DMS 273 treated with DMSO at 0.1 percent for 48 hours (cell line): ENCODE measurements at regions not wholly inside any gene's neighbourhood (a gene's known extent, or its start where the extent isn't known, plus 50 kb on each side); places are given as distances from the start of the nearest gene placed in this dataset.

ENCODE experiments used
- DNase-seq: peaks from one replicate; lab custom pipeline; 2025; lab: John Stamatoyannopoulos, UW

DNA sequence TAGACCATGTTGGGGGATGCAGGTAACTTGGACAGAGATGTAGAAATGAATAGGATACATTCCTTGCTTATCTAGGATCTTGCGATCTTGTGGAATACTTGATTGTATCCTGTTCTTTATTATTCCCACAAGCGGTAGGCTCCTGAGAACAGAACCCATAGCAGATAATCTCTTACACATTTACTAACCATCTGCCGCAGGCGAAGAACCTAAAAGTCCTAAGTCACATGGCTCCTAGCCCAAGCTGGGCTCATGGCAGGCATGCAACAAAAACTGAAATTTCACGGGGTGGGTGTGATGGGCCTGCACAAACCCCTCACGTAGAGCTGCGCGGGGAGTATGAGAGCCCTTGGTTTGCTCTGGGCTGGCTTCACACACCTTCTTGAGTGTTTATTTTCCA is 177.4 kb upstream of the NECTIN1 start:
- no peak for DNase-seq

DNA sequence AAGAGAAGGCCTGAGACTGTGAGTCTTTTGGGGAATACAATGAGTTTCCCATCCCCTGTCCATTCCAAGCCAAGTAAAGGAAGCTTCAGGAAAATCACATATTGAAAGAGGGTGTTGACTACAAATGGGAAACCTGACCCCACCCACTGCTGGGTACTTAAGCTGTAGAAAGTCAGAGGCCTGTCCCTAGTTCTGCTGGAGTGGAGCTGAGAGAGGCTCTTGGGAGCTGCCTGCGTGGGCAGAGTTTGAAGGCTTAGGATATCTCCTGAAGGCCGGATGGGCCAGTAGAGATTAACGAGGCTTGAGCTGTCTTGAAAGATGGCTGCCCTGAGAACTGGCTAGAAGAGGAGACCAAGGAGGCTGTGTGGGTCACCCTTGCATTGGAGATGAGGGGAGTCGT is 176.2 kb upstream of the NECTIN1 start:
- DNase-seq, result no peak

DNA sequence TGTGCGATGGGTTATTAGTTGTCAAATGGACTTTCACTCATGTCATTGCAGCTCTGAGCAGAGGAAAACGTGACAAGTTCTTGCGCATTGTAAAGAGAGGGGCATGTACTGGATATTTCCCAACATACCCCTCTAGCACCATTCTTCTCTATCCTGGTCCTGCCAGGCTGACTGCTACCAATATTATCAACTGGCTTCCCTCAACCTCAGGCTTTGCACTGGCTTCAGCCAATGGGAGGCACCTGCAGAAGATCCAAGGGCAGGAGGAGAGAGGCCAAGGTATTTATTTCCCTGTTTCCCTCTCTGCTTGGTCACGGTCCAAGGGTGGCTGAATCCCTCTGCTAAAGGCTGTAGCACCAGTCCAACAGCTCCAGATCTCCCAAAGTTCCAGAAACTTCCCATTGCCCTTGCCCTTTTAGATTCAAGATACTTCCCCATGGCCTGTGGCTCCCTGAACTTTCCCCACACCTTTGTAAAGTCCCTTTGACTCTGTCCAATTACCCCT is 175.6 kb upstream of the NECTIN1 start:
- no peak for DNase-seq

DNA sequence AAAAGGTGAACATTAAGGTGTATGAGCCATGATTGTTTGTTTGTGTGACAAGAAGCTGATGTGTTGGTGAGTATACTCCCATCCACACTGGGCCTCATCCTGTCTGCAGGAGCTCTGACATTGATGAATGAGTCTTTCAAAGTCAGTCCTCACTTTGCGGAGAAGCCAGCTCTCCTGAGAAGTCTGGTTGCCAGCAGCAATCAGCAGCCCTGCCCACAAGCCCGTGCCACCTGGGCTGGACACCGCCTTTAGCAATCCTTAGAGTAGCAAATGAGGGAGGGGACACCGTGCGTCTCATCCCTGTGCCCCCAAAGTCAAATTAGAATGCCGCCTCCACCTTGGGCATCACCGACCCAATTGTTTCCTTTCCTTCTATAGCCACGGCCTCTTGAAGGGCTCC is 174.8 kb upstream of the NECTIN1 start:
- no peak for DNase-seq

DNA sequence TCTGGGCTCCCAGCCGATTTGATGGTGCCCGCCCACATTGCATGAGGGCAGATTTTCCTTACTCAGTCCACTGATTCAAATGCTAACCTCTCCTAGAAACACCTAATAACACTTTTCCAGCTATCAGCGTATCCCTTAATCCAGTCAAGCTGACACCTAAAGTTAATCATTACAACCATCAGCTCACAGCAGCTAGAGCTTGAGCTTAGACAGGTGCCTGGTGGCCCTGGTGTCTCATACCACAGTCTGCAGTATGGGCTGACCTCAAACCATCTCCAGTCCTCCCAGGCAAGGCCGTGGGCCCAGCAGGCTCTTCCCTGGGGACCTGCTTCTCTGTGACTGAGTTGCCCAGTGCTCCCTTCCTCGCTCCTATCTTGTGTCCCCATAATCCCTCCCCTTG is 174.4 kb upstream of the NECTIN1 start:
- no peak for DNase-seq

DNA sequence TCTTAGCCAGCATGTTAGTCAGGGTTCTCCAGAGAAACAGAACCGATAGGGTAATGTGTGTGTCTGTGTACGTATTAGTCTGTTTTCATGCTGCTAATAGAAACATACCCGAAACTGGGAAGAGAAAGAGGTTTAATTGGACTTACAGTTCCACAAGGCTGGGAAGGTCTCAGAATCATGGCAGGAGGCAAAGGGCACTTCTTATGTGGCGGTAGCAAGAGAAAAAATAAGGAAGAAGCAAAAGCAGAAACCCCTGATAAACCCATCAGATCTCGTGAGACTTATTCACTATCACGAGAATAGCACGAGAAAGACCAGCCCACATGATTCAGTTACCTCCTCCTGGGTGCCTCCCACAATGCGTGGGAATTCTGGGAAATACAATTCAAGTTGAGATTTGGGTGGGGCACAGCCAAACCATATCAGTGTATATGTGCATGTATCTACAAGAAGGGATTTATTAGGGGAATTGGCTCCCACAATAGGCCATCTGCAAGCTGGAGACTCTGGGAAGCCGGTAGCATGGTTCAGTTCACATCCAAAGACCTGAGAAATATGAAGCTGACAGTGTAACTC is 173.7 kb upstream of the NECTIN1 start:
- DNase-seq, result no peak

DNA sequence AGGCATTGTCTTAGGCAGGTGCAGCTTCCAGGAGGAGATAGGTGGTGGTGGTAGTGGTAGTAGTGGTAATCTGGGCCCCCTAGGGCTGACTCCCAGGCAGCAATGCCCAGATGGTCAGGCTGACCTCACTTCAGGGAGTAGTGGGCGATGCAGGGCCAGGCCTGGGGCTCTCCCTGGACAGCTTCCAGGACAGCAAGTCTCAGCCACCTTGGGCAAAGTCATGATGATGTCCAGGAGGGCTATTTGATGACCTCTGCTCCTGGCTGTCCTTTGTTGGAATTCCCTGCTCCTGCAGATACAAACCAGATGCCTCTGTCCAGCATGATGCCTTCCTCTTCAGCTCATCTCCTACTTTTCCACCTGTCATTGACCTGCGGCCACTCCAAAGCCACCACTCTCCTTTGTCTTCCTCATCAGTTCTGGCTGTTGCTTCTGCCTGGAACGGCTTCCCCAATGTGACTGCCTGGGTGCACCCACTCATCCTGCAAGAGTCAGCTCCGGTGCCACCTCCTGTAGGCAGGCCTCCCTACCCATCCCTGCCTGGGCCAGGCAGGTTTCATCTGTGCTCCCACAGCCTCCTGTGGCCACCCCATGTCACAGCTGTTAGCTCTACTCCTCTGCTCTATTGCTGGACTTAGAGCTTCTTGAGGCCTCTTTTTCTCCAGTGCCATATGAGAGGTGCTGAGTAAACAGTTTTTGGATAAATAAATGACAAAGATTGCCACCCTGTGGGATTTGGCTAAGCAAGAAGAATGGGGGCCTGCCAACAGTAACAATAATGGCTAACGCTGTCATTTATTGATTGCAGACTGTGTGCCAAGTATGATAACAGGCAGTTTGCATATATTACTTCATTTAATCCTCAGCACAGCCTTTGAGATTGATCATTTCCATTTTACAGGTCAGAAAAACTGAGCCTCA is 172.9 kb upstream of the NECTIN1 start:
- DNase-seq, result no peak

DNA sequence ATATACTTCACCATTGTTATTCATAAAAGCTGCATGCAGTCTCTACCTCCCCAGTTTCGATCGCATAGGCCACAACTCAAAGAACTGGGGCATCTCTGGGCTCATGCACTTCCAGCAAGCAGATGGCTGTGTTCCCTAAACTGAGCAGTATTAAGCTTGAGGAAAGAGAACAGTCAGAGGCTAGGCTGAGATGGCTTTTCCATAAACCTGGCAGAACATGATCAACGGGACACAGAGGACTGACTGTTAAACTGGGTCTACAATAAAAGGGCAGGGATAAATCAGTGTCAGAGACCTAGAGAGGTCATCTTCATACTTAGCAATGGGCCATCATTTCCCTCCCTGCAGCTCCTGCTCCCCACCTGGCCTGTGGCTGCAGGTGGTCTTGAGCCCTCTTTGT is 171.0 kb upstream of the NECTIN1 start:
- no peak for DNase-seq

DNA sequence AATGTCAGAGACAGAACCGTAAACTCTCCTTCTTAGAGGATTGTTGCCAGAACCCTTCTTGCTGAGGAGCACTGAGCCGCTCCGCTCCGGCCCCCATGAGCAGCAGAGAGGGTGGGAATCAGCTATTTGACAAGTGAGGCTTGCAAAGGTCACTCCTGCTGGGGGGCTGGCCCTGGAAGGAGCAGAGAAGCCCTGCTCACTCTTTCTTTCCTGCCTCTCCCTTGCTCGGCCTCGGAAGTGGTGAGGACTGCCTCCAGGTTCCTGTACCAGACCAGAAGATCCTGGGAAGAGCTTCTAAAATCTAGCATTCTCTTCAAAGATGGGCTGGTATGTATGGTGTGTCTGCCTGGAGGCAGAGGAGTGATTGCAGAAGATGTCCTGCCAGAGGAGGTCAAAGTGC is 168.6 kb upstream of the NECTIN1 start:
- no peak for DNase-seq

DNA sequence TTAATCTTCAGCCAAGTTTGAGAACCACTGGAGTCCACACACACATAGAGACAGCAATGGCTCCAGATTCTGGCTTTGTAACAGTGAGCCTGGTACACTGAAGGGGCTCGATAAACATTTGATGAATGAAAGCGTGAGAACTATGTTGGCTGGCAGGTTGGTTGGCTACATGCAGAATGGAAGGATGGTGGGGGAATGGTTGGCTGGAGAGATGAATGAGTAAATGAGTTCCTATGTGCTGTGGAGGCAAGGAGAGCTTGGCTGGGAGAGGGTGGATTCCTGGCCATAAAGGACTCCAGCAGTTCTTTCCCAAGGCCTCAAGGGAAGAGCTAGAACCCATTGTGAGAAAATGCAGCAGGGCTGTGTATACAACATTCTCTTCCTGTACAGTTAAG is 168.0 kb upstream of the NECTIN1 start:
- DNase-seq, result no peak

DNA sequence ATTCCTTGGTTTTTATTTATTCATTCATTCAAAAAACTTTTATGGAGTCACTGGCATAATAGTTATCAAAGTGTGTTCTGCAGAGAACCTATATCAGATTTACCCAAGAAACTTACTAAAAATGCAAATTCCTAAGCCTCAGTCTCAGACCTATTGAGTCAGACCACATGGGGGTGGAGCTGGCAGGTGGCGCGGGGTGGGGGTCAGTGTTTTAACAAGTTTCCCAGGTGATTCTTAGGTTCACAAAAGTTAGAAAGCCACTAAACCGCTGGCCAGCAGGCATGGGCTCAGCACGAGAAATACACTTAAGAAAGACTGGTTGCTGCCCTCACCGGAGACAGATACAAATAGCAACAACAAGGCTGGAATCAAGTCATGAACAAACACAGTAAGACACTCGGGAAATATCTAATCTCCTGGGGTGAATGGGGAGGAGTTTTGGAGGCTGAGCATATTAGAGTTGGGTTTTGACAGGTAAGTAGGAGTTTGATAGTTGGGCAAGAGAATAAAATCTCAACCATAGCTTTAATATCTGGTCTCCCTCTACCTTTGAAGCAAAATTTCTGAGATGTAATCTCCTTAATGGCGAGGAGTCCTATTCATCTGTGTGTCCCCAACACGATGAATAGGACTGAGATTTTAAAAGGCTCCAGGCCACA is 167.5 kb upstream of the NECTIN1 start:
- DNase-seq, result no peak

DNA sequence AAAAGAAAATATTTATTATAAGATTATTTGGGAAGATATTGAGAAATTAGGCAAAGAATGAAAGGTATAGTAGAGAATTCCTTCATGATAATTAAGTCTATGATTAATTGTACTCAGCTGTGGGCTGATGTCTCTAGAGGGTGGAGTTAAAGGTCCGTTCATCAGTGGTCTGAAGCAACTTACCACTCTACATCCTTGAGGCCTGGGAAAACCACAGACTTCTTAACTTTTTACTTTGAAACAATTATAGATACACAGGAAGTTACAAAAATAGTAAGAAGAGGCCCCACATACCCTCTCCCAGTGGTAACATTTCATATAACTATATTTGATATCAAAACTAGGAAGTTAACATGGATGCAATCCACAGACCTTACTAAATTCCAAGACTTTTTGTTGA is 167.0 kb upstream of the NECTIN1 start:
- DNase-seq, result no peak

DNA sequence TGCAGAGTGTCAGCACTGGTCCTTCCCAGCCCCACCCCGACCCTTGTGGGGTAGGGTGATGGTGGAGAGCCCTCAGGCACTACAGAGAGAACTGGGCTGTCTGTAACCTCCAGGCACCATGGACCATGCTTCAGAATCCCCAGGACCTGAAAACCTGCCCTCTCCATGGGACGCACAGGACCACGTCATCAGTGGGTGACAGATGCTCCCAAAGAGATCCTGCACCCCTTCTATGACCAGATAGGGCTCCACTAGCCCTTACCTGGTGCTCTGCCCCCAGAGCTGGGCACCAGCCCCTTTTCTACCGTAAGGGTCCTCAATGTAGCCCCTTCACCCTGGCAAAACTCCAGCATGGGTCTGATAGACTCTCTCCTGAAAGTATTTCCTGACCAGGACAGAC is 165.9 kb upstream of the NECTIN1 start:
- no peak for DNase-seq

DNA sequence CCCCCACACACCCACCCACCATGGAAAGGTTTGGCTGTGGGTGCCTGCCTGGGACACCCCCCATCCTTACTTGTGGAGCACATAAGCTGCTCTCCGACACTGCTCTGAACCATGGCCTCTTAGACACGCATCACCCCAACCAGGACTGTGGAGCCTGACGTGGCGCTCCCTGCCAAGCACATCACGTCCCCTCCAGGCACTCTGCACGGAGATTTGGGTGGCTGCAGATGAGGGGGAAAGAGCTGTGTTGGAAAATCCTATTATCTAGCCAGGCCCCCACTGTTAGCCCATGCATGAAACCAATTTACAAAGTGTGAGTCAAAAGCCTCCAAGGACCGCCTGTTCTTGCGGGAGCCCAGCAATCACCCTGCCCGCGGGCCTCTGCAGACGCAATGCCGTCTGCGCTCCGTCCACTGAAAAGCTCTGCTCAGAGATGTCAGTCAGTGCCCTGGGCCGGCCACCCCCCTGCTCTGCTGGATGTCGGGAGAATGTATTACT is 163.4 kb upstream of the NECTIN1 start:
- DNase-seq, result no peak

DNA sequence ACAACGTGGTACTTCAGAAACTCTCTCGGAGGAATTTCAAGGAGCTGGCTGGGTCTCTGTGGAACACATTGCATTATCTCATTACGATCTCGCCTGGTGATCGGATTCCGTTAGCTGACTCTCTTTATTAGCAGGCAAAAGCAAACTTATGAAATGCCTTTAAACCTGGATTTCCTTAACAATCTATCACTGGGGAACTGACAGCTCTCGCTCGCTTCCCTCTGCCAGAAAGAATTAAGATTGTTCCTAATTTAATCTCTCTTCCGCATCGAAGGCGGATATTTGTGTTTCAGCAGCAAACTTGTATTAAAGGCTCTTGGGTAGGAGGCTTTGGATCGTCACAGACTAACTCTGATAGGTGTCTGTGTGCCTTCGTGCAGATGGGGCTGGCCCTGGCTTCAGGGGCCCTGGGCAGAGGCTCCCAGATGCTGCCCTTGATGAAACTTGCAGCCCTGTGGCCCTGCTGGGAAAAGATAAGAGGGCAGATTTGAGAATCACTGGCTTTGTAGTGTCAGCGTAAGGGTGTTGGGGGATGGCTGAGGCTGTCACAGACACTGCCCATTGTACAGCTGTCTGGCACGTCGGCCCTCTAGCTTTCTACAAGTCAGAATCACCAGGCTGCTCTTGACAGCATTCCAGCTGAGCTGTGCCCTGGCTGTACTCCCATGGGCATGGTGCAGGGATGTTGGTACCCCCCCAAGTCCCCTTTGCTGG is 162.2 kb upstream of the NECTIN1 start:
- no peak for DNase-seq

DNA sequence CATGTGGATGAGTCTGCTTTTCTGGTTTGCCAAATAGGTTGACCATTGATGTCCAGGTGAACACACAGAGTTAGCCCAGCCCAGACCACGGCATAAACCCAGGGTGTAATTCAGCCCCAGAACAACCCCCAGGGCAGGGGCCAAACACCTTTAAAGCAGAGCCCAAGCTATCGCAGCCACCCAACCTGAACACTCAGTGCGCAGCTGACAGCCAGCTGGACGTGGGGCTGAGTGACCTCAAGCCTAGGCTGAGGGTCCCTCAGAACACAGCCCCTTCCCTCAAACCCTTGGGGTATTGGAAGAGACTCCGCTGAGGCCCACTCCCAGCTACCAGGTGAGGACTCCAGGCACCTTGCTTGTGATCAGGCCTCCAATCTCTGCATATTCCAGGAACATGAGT is 161.5 kb upstream of the NECTIN1 start:
- DNase-seq, result no peak

DNA sequence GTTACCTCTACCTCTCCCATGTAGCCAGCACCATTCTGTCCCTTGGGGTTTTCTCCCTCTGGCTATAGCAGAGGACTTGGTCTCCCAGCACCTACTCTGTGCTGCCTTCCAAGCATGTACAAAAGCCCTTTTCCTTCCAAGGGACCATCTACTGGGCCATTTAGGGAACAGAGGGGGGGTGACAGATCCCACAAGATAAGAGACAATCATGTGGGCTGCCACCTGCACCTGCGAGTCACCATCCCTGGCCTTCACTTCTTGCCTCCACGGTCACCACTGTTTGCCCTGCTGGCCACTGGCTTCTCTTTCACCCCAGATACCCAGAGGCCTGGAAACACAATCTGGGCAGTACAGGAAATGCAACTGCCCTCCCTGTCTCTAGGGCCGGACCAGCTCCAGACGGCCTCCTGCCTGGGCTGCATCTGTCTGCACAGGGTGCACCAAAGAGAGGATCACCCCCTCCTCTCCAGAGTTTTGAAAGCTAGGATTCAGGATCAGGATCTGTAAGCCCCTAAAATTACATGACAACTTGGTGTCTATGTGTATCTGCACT is 160.8 kb upstream of the NECTIN1 start:
- no peak for DNase-seq

DNA sequence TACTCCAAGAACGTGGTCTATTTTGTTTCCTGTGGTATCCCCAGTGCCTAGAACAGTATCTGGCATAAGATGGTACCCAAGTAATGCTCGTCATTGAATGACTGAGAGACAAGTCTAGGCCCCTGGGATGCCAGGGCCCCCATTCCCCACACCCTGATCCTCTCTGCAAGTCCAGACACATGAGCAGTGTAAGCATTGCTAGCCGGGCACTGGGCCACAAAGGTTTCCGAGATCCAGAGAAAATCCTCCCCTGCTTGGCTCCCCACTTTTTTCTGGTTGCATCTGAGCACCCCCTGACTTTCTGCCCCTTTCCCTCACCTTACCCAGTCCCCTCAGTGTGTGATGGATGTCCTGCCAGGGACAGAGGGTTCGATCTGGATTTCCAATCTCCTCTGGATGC is 160.1 kb upstream of the NECTIN1 start:
- no peak for DNase-seq

DNA sequence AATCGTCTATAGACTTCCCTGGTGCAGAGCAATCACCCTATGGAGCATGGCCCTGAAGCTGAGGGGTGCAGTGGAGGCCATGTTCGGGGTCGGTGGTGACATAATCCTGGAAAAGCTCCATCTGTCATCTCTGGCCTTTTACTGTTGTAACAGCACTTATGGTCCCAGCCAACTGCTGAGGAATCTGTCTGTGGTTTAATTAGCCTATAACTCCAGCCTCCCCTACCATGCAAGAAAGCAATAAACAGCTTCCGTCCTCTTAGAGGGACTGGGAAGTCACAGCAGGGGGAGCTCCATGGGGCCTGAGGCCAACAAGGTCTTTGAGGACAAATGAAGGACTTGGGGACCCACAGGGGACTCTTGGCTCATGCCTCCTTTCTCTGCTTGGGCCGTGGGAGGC is 159.1 kb upstream of the NECTIN1 start:
- DNase-seq, result peak; percentile 5

DNA sequence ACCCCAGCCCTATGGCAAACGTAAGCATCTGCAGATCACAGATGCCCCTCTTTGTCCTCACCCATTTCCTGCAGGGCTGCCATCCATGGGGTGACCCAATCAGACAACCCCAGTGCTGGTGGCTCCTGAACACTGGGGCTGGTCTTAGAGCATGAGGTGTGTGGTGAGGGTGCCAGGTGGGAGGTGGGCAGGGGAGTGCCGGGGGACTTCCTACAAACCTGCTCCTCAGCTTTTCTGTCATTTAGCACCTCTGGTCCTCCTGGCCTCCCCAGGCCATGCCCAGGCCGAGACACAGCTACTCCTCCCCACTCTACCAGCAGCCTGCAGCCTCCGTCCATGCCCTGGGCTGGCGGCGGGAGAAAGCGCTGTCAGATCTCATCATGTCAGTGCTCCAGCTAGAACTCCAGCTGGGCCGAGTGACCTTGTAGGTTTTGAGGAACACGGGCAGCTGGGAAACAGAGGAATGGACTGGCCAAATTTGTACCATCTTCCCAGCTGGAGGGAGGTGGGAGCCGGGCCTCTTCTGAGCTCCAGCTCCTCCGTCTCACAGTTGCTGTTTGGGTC is 157.7 kb upstream of the NECTIN1 start:
- DNase-seq, result no peak

DNA sequence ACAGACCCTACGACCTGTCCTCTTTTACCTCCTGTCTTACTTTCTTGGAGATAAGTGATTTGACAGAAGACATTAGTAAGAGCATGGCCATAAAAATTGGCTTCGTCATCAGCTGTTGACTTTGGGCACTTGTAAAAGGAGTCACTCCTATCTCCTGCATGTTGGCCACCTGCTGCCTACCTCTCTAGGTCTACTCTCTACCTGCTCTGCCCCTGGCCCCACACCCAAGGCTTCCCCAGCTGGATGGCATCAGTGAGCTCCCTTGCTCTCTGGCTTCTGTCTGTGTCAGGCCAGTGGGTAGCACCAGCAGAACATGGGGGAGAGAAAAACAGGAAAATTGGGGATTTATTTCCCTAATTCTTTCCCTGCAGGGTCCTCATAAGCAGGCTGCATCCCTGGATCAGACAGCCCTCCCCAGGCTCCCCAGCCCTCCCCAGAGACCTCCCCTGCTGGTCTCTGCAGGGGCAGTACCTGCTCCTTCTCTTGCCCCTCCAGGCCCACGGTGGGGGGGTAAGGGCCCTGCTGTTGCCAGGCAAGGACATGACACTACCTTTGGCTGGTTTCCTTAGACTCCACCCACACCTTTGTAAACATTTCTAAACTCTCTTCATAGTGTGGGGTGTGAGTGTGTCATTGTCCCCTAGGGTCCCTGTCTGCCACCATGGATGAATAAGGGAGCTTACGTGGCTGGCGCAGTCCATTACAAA is 157.0 kb upstream of the NECTIN1 start:
- no peak for DNase-seq
